Keratinocyte (primary cell): ENCODE measurements at regions not wholly inside any gene's neighbourhood (a gene's known extent, or its start where the extent isn't known, plus 50 kb on each side); places are given as distances from the start of the nearest gene placed in this dataset.

Experiments
- DNase-seq: peaks from one replicate; pipeline ENCODE4 v3.0.0-alpha.2; 2011; ENCODE audit warnings: low read depth, missing footprints, low spot score
- FAIRE-seq: peaks from 2 replicates; lab custom pipeline; 2011; peaks lifted over from hg19 to GRCh38; lab: Jason Lieb, UNC
- H2AFZ ChIP-seq: 2 replicates; pipeline ENCODE4 v1.6.0; 2012; ENCODE audit warnings: low read length, control low read depth, inconsistent platforms; ENCODE audit not compliant: control insufficient read depth
- H3K27ac ChIP-seq: 2 replicates; pipeline ENCODE4 v1.5.1; 2011; ENCODE audit warnings: low read length; ENCODE audit not compliant: control insufficient read depth, insufficient read depth
- H3K27me3 ChIP-seq: 3 replicates; pipeline ENCODE4 v1.6.0; 2011; ENCODE audit warnings: low read length; ENCODE audit not compliant: control insufficient read depth, insufficient read depth; ENCODE audit errors: extremely low read depth
- H3K36me3 ChIP-seq, 2 experiments: 2 replicates in 1 of 2; 3 replicates in 1 of 2; pipeline ENCODE4 v1.5.1; 2011; ENCODE audit warnings: low read length in 2 of 2, mild to moderate bottlenecking in 1 of 2; ENCODE audit not compliant: control insufficient read depth in 2 of 2, insufficient read depth in 2 of 2; ENCODE audit errors: extremely low read depth in 1 of 2
- H3K4me1 ChIP-seq: 3 replicates; pipeline ENCODE4 v1.5.1; 2011; ENCODE audit warnings: low read length; ENCODE audit not compliant: control insufficient read depth, insufficient read depth; ENCODE audit errors: extremely low read depth
- H3K4me2 ChIP-seq: 3 replicates; pipeline ENCODE4 v1.6.0; 2011; ENCODE audit warnings: low read depth, low read length; ENCODE audit not compliant: control insufficient read depth, insufficient read depth; ENCODE audit errors: extremely low read depth
- H3K4me3 ChIP-seq, 3 experiments: fragments of 200-600 bp in 1 of 3; sonication (generic) in 1 of 3; 2 replicates in 2 of 3; 3 replicates in 1 of 3; pipeline ENCODE4 v1.5.1; 2011 to 2016; ENCODE audit warnings: low read length in 3 of 3, mild to moderate bottlenecking in 3 of 3, control low read depth in 2 of 3, inconsistent platforms in 1 of 3, low read depth in 1 of 3, mixed read lengths in 1 of 3, mixed run types in 1 of 3, moderate library complexity in 1 of 3; ENCODE audit not compliant: control insufficient read depth in 2 of 3, insufficient read depth in 2 of 3; ENCODE audit errors: extremely low read depth in 1 of 3
- H3K79me2 ChIP-seq: 2 replicates; pipeline ENCODE4 v1.6.0; 2012; ENCODE audit warnings: low read length; ENCODE audit not compliant: control insufficient read depth, insufficient read depth
- H3K9ac ChIP-seq: 3 replicates; pipeline ENCODE4 v1.6.0; 2011; ENCODE audit warnings: low read length; ENCODE audit not compliant: control insufficient read depth, insufficient read depth; ENCODE audit errors: extremely low read depth
- H3K9me1 ChIP-seq: 3 replicates; pipeline ENCODE4 v1.6.0; 2011; ENCODE audit warnings: low read length; ENCODE audit not compliant: control insufficient read depth, insufficient read depth; ENCODE audit errors: extremely low read depth
- H3K9me3 ChIP-seq: 2 replicates; pipeline ENCODE4 v1.5.1; 2012; ENCODE audit warnings: low read depth, low read length; ENCODE audit not compliant: control insufficient read depth
- H4K20me1 ChIP-seq: 3 replicates; pipeline ENCODE4 v1.6.0; 2011; ENCODE audit warnings: low read length; ENCODE audit not compliant: control insufficient read depth, insufficient read depth; ENCODE audit errors: extremely low read depth
- EZH2 ChIP-seq: IDR thresholded peaks from one replicate; pipeline ENCODE4 v1.6.1; 2012; ENCODE audit warnings: inconsistent platforms, mild to moderate bottlenecking, low read length, moderate library complexity
- dilution Hi-C: fragments of 300-500 bp; cut with MboI; formaldehyde crosslinking; loops from one replicate; pipeline ENCODE4 v1.7.0; 2020; ENCODE audit warnings: low sequenced_read_pairs; ENCODE audit not compliant: extremely low pct_ligation_motif_present
- TF ChIP-seq, protein P1 (sequence below), 3 experiments: IDR thresholded peaks in 1 of 3; conservative IDR thresholded peaks in 1 of 3; optimal IDR thresholded peaks in 1 of 3; 2 replicates in 2 of 3; 3 replicates in 1 of 3; pipeline versions ENCODE3 to v1.5.1; 2011; ENCODE audit warnings: low read length in 3 of 3, mild to moderate bottlenecking in 3 of 3, moderate library complexity in 2 of 3, control low read depth in 1 of 3, inconsistent platforms in 1 of 3; ENCODE audit not compliant: insufficient read depth in 2 of 3; ENCODE audit errors: extremely low read depth in 1 of 3

- no peak overlapping the region for H3K27ac ChIP-seq
- H3K4me2 ChIP-seq, result no peak overlapping the region
- DNase-seq (no peak), FAIRE-seq (no peak)
- no peaks in the 10 kb centered on the region for H3K36me3 ChIP-seq
- H3K4me3 ChIP-seq, result no peak overlapping the region
- no peak for TF ChIP-seq EZH2
- TF ChIP-seq, protein P1, sequence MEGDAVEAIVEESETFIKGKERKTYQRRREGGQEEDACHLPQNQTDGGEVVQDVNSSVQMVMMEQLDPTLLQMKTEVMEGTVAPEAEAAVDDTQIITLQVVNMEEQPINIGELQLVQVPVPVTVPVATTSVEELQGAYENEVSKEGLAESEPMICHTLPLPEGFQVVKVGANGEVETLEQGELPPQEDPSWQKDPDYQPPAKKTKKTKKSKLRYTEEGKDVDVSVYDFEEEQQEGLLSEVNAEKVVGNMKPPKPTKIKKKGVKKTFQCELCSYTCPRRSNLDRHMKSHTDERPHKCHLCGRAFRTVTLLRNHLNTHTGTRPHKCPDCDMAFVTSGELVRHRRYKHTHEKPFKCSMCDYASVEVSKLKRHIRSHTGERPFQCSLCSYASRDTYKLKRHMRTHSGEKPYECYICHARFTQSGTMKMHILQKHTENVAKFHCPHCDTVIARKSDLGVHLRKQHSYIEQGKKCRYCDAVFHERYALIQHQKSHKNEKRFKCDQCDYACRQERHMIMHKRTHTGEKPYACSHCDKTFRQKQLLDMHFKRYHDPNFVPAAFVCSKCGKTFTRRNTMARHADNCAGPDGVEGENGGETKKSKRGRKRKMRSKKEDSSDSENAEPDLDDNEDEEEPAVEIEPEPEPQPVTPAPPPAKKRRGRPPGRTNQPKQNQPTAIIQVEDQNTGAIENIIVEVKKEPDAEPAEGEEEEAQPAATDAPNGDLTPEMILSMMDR (optimal IDR thresholded peaks at IDR 0.05 in 1 of 3, IDR thresholded peaks at IDR 0.05 in 1 of 3, conservative IDR thresholded peaks at IDR 0.05 in 1 of 3; ENCODE audit: extremely low read depth in 1 of 3, insufficient read depth in 2 of 3, low read length in 3 of 3), result no peak
- H3K79me2 ChIP-seq, result no peaks in the 10 kb centered on the region
- dilution Hi-C loops, result no loop called here
- H3K4me1 ChIP-seq, result peaks cover 8% of the 10 kb centered on the region
- no peak overlapping the region for H3K9ac ChIP-seq
- H3K27me3 ChIP-seq, result no peaks in the 10 kb centered on the region
- H2AFZ ChIP-seq, result no peak overlapping the region
- H3K9me3 ChIP-seq, result no peaks in the 10 kb centered on the region
- H4K20me1 ChIP-seq, result no peaks in the 10 kb centered on the region
- no peaks in the 10 kb centered on the region for H3K9me1 ChIP-seq
Measured at GRCh38 chr1:83058327-83058726, 940.6 kb downstream of the TTLL7 start.

DNA sequence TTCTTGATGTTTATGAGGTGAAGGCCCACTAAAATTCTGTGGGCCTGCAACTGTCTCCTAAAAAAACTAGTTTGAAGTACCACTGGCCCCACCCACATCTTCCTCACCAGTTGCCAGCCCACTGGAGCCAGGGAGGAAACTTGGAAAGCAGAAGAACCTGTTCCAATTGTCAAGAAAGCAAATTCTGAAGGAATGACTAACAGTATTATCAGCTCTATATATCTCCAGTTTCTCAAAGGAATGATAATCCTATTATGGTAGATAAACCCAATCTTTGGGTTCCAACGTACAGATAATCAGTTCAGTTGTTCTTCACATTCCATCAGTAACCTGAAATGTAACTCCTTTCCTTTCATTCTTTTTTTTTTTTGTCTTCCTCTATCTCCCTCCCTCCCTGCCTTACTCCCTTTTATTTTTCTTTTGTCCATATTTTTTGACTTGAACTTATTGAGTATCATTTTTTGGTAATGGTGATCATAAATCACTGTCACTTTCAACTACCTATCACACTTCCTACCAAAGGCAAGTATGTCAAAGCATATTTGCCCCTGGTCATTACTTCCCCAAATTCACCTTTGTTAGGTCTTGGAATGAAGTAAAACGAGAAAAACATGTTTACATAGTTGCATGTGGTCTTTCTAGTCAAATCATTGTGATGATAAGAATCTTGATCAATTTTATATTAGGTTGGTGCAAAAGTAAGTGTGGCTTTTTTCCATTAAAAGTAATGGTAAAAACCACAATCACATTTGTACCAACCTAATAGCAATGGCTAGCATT is 943.4 kb downstream of the TTLL7 start:
- no peaks in the 10 kb centered on the region for H3K79me2 ChIP-seq
- H3K4me1 ChIP-seq, result peaks cover 8% of the 10 kb centered on the region
- no peak for FAIRE-seq
- no peaks in the 10 kb centered on the region for H4K20me1 ChIP-seq
- dilution Hi-C loops, result no loop called here
- no peaks in the 10 kb centered on the region for H3K36me3 ChIP-seq
- no peaks in the 10 kb centered on the region for H3K9me3 ChIP-seq
- no peak overlapping the region for H3K4me2 ChIP-seq
- no peak overlapping the region for H2AFZ ChIP-seq
- DNase-seq, result peak; percentile 13
- no peak overlapping the region for H3K4me3 ChIP-seq
- no peaks in the 10 kb centered on the region for H3K9me1 ChIP-seq
- no peak overlapping the region for H3K27ac ChIP-seq
- TF ChIP-seq EZH2, result no peak
- TF ChIP-seq, protein P1 (optimal IDR thresholded peaks at IDR 0.05 in 1 of 3, IDR thresholded peaks at IDR 0.05 in 1 of 3, conservative IDR thresholded peaks at IDR 0.05 in 1 of 3; ENCODE audit: extremely low read depth in 1 of 3, insufficient read depth in 2 of 3, low read length in 3 of 3), result no peak
- H3K9ac ChIP-seq, result no peak overlapping the region
- H3K27me3 ChIP-seq, result no peaks in the 10 kb centered on the region
